OCI-LY7 (cell line): ENCODE measurements at regions not wholly inside any gene's neighbourhood (a gene's known extent, or its start where the extent isn't known, plus 50 kb on each side); places are given as distances from the start of the nearest gene placed in this dataset.

Source experiments
- EZH2phosphoT487 ChIP-seq: fragments of 200-600 bp; sonication (generic); IDR thresholded peaks from 2 replicates; pipeline ENCODE4 v1.6.1; 2018; ENCODE audit warnings: low read depth, borderline replicate concordance, mild to moderate bottlenecking, mixed run types, antibody characterized with exemption, low read length, moderate library complexity, mixed read lengths
- TF ChIP-seq, protein P1 (sequence below): fragments of 200-600 bp; sonication (generic); conservative IDR thresholded peaks from 2 replicates; pipeline ENCODE4 v1.5.1; 2014; ENCODE audit warnings: mild to moderate bottlenecking, antibody characterized with exemption, low read length, moderate library complexity, mixed read lengths

DNA sequence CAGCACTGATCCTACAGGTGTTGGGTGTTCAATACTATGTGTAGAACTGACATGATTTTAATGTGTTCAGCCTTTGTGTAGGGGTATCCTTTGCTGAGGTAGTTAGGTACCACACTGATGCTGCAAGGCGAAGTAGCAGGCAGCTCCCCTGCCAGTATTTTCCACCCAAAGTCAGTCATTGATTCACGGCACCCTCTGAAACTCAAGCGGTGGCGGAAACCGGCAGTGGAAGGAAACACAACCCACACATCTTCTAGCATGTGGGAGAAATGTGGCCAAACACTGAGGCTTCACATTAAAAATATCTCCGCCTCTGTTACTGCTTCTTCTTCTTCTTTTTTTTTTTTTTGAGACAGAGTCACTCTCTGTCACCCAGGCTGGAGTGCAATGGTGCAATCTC lies 126.3 kb downstream of the AASDH start:
- TF ChIP-seq, protein P1, sequence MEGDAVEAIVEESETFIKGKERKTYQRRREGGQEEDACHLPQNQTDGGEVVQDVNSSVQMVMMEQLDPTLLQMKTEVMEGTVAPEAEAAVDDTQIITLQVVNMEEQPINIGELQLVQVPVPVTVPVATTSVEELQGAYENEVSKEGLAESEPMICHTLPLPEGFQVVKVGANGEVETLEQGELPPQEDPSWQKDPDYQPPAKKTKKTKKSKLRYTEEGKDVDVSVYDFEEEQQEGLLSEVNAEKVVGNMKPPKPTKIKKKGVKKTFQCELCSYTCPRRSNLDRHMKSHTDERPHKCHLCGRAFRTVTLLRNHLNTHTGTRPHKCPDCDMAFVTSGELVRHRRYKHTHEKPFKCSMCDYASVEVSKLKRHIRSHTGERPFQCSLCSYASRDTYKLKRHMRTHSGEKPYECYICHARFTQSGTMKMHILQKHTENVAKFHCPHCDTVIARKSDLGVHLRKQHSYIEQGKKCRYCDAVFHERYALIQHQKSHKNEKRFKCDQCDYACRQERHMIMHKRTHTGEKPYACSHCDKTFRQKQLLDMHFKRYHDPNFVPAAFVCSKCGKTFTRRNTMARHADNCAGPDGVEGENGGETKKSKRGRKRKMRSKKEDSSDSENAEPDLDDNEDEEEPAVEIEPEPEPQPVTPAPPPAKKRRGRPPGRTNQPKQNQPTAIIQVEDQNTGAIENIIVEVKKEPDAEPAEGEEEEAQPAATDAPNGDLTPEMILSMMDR = no peak
- TF ChIP-seq EZH2phosphoT487 = no peak
